ENCODE measurements at regions not wholly inside any gene's neighbourhood (a gene's known extent, or its start where the extent isn't known, plus 50 kb on each side); places are given as distances from the start of the nearest gene placed in this dataset.
A peak's percentile ranks its signal among the peaks of the same experiment; 100 is the strongest.

GRCh38 chr7:1359681-1360485, 99.4 kb downstream of the MICALL2 start:
- no peaks in the 10 kb centered on the region for H3K4me1 ChIP-seq (ENCODE audit: control insufficient read depth, insufficient read depth, low read length)
- no peak overlapping the region for H3K9ac ChIP-seq (ENCODE audit: low read depth, low read length)
- no peaks in the 10 kb centered on the region for H3K36me3 ChIP-seq (ENCODE audit: control insufficient read depth, insufficient read depth, low read length)
- H3K4me3 ChIP-seq (ENCODE audit: low read depth, low read length), result no peak overlapping the region
- no peaks in the 10 kb centered on the region for H3K9me3 ChIP-seq (ENCODE audit: control insufficient read depth, insufficient read depth, low read length)
- H3K27me3 ChIP-seq (ENCODE audit: control insufficient read depth, insufficient read depth, low read length), result no peaks in the 10 kb centered on the region

DNA sequence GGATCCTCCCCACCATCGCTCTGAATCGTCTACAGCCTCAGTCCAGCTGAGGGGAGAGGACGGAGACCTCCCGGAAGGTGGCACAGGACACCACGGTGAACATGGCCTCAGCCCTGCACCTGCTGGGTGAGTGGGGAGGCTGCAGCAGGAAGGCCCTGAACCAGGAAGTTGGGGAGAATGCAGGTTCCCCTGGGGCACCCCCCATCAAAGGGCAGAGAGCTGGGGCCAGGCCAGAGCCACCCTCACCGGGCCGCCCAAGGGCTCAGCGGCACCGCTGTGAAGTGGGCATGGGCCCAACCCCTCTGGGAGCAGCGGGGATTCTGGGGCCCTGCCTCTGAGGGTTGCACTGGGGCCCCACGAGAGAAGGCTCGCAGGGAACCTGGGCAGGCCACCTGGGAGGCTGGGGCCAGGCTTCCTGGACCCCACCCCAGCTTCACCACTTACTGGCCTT, 98.7 kb downstream of the MICALL2 start:
- H3K9me3 ChIP-seq (ENCODE audit: control insufficient read depth, insufficient read depth, low read length), result no peaks in the 10 kb centered on the region
- H3K9ac ChIP-seq (ENCODE audit: low read depth, low read length), result no peak overlapping the region
- no peaks in the 10 kb centered on the region for H3K36me3 ChIP-seq (ENCODE audit: control insufficient read depth, insufficient read depth, low read length)
- no peak overlapping the region for H3K4me3 ChIP-seq (ENCODE audit: low read depth, low read length)
- no peaks in the 10 kb centered on the region for H3K4me1 ChIP-seq (ENCODE audit: control insufficient read depth, insufficient read depth, low read length)
- no peaks in the 10 kb centered on the region for H3K27me3 ChIP-seq (ENCODE audit: control insufficient read depth, insufficient read depth, low read length)

GRCh38 chr7:1361016-1361755, 98.1 kb downstream of the MICALL2 start:
- no peaks in the 10 kb centered on the region for H3K4me1 ChIP-seq (ENCODE audit: control insufficient read depth, insufficient read depth, low read length)
- no peaks in the 10 kb centered on the region for H3K9me3 ChIP-seq (ENCODE audit: control insufficient read depth, insufficient read depth, low read length)
- no peak overlapping the region for H3K9ac ChIP-seq (ENCODE audit: low read depth, low read length)
- no peak overlapping the region for H3K4me3 ChIP-seq (ENCODE audit: low read depth, low read length)
- H3K27me3 ChIP-seq (ENCODE audit: control insufficient read depth, insufficient read depth, low read length), result no peaks in the 10 kb centered on the region
- H3K36me3 ChIP-seq (ENCODE audit: control insufficient read depth, insufficient read depth, low read length), result no peaks in the 10 kb centered on the region

DNA sequence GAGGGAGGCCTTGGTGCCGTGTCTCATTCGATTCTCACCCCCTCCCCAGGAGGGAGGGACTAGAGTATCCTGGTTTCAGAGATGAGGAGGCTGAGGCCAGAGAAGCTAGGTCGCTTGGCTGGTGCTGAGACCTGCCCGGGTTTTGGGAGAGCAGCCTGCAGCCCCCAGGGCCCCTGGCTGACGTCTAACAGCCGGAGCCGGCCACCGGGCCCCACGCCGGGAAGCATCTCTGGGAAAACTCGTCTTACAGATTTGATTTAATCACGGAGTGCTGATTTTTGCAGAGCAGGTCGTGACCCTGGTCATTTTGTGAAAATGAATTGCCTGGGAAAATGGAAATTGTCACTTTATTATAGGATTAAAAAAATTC, 97.5 kb downstream of the MICALL2 start:
- H3K4me1 ChIP-seq (ENCODE audit: control insufficient read depth, insufficient read depth, low read length), result no peaks in the 10 kb centered on the region
- no peak overlapping the region for H3K4me3 ChIP-seq (ENCODE audit: low read depth, low read length)
- H3K27me3 ChIP-seq (ENCODE audit: control insufficient read depth, insufficient read depth, low read length), result no peaks in the 10 kb centered on the region
- no peak overlapping the region for H3K9ac ChIP-seq (ENCODE audit: low read depth, low read length)
- H3K36me3 ChIP-seq (ENCODE audit: control insufficient read depth, insufficient read depth, low read length), result no peaks in the 10 kb centered on the region
- no peaks in the 10 kb centered on the region for H3K9me3 ChIP-seq (ENCODE audit: control insufficient read depth, insufficient read depth, low read length)

DNA sequence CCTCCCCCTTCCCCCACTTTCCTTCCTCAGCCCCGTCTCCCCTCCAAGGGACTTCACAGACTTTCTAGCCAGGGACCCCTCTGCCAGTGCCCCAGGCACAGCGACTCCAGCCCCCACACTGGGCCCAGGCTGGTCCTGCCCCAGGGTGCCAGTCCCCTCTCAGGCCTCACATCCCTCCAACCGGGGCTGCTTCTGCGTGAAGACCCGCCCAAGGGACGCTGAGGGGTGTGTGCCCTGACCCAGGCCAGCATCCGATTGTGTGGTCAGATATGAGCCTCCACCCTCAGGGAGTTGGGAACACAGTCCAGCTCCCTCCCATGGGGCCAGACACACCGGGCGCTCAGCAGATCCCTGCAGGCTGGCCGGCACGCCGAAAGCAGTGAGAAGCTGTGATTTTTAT, 97.0 kb downstream of the MICALL2 start:
- H3K36me3 ChIP-seq (ENCODE audit: control insufficient read depth, insufficient read depth, low read length), result no peaks in the 10 kb centered on the region
- H3K9me3 ChIP-seq (ENCODE audit: control insufficient read depth, insufficient read depth, low read length), result no peaks in the 10 kb centered on the region
- no peak overlapping the region for H3K9ac ChIP-seq (ENCODE audit: low read depth, low read length)
- no peaks in the 10 kb centered on the region for H3K4me1 ChIP-seq (ENCODE audit: control insufficient read depth, insufficient read depth, low read length)
- H3K27me3 ChIP-seq (ENCODE audit: control insufficient read depth, insufficient read depth, low read length), result no peaks in the 10 kb centered on the region
- no peak overlapping the region for H3K4me3 ChIP-seq (ENCODE audit: low read depth, low read length)

DNA sequence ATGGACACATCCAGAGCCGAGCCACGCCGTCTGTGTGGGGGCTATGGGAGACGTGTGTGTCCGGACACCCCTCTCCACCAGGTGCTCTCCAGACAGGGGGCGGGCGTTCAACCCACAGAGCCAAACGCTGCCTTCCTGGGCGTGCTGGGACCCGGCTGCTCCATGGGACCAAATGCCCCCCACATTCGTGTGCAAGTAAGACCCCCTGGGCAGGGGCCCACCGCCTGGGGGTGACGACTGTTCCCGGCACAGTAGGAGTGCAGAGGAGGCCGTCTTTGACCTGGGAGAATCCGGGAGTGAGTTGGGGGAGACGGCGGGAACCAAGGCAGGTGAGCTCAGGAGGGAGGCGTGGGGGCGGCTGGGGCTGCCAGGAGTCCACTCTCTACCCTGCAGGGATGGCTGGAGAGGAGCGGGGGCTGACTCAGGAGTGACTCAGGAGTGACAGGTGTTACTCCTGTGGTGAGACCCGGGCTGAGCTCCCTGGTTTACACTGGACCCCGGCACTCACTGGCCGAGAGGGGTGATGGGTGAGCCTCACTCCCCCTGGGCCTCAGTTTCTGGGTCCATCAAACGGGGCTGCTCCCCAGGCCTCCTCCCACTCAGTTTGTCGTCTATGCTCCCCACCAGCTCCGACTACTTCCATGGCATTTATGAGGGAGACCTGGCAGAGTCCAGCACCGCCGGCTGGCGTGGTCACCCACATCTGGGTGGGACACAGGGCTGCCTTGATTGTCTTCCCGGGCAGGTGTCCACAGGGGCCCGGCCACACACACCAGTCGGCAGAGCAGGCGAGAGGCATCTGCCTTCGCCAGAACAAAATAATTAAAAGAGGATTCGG, 95.0 kb downstream of the MICALL2 start:
- Histone ChIP-seq H3K27me3 (ENCODE audit: control insufficient read depth, insufficient read depth, low read length) (no peaks in the 10 kb centered on the region), H3K9ac (ENCODE audit: low read depth, low read length) (no peak overlapping the region), H3K4me1 (ENCODE audit: control insufficient read depth, insufficient read depth, low read length) (no peaks in the 10 kb centered on the region), H3K36me3 (ENCODE audit: control insufficient read depth, insufficient read depth, low read length) (no peaks in the 10 kb centered on the region), H3K9me3 (ENCODE audit: control insufficient read depth, insufficient read depth, low read length) (no peaks in the 10 kb centered on the region), H3K4me3 (ENCODE audit: low read depth, low read length) (no peak overlapping the region)

DNA sequence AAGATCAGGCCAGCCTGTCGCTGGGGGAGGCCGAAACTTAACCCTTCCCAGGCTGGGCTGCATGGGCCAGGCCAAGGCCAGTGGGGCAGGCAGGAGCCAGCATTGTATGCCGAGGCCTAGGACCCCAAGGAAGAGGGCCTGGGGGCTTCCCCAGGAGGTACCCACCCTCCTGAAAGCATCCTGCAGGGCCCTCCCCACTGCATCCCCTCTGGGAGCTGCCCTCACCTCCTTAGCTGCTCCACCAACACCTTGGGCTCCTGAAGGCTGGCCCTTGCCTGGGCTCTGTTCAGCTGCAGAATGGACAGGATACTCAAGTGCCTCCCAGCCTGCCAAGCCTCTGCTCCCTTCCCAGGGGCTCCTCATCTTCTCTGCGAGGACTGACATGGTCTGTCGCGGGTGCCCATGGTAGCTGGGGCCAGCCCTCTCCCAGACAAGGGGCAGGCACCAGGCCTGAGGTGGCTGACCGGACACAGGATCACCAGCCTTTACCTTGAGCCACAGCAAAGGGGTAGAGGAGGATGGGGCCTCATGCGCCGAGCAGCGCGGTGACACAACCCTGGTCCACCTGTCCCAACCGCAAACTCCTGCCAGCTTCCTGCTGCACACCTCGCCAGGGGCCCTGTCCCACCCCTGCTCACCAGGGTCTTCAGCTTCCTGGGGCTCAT, 94.2 kb downstream of the MICALL2 start:
- H3K9me3 ChIP-seq (ENCODE audit: control insufficient read depth, insufficient read depth, low read length), result no peaks in the 10 kb centered on the region
- peaks cover 2% of the 10 kb centered on the region for H3K27me3 ChIP-seq (ENCODE audit: control insufficient read depth, insufficient read depth, low read length)
- H3K4me1 ChIP-seq (ENCODE audit: control insufficient read depth, insufficient read depth, low read length), result peaks cover 3% of the 10 kb centered on the region
- no peak overlapping the region for H3K9ac ChIP-seq (ENCODE audit: low read depth, low read length)
- no peak overlapping the region for H3K4me3 ChIP-seq (ENCODE audit: low read depth, low read length)
- no peaks in the 10 kb centered on the region for H3K36me3 ChIP-seq (ENCODE audit: control insufficient read depth, insufficient read depth, low read length)

DNA sequence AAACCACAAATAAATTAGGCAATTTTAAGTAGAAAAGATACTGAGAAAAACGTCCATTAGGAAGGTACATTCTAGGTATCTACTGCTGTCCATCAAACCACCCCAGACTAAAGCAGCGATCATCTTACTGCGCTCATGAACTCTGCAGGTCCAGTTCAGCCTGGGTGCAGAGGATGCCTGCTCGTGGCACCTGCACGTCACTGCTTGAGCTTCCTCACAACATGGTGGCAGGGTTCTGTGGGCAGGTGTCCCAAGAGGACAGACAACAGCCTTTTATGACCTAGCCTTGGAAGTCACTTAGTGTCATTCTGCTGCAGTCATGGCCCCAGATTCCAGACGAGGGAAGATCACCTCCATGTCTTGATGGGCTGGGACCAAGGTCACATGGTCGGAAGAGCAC, 93.4 kb downstream of the MICALL2 start:
- peaks cover 10% of the 10 kb centered on the region for H3K27me3 ChIP-seq (ENCODE audit: control insufficient read depth, insufficient read depth, low read length)
- H3K9me3 ChIP-seq (ENCODE audit: control insufficient read depth, insufficient read depth, low read length), result no peaks in the 10 kb centered on the region
- peaks cover 3% of the 10 kb centered on the region for H3K4me1 ChIP-seq (ENCODE audit: control insufficient read depth, insufficient read depth, low read length)
- H3K9ac ChIP-seq (ENCODE audit: low read depth, low read length), result no peak overlapping the region
- H3K4me3 ChIP-seq (ENCODE audit: low read depth, low read length), result no peak overlapping the region
- H3K36me3 ChIP-seq (ENCODE audit: control insufficient read depth, insufficient read depth, low read length), result no peaks in the 10 kb centered on the region

DNA sequence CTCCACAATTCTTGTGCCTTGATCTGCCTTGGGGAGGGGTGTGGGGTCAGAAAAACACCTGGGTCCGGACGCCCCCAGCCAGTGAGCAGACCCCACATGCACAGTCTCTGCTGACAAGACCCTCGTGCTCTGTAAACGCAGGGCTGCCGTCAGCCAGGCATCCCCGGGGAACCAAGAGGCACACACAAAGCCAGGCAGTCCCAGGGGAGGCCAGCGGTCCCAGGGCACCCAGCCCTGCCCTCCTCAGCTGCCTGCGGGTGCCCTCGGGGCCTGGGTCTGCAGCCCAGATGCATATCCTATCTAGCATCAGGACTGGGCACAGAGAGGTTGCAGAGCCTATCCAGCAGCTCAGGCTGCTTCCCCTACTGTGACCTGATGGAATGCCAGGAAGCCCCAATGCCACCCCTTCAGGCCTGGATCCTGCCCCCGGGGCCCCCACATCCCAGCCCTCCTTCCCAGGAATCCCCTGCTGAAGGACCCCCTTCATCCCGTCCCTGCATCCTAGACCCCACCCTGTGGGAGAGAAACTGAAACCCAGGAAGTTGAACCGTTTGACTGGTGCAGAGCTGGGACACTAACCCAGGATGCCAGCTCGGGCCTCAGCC, 92.4 kb downstream of the MICALL2 start:
- H3K36me3 ChIP-seq (ENCODE audit: control insufficient read depth, insufficient read depth, low read length), result no peaks in the 10 kb centered on the region
- no peak overlapping the region for H3K9ac ChIP-seq (ENCODE audit: low read depth, low read length)
- peaks cover 10% of the 10 kb centered on the region for H3K27me3 ChIP-seq (ENCODE audit: control insufficient read depth, insufficient read depth, low read length)
- peaks cover 3% of the 10 kb centered on the region for H3K4me1 ChIP-seq (ENCODE audit: control insufficient read depth, insufficient read depth, low read length)
- no peak overlapping the region for H3K4me3 ChIP-seq (ENCODE audit: low read depth, low read length)
- no peaks in the 10 kb centered on the region for H3K9me3 ChIP-seq (ENCODE audit: control insufficient read depth, insufficient read depth, low read length)

DNA sequence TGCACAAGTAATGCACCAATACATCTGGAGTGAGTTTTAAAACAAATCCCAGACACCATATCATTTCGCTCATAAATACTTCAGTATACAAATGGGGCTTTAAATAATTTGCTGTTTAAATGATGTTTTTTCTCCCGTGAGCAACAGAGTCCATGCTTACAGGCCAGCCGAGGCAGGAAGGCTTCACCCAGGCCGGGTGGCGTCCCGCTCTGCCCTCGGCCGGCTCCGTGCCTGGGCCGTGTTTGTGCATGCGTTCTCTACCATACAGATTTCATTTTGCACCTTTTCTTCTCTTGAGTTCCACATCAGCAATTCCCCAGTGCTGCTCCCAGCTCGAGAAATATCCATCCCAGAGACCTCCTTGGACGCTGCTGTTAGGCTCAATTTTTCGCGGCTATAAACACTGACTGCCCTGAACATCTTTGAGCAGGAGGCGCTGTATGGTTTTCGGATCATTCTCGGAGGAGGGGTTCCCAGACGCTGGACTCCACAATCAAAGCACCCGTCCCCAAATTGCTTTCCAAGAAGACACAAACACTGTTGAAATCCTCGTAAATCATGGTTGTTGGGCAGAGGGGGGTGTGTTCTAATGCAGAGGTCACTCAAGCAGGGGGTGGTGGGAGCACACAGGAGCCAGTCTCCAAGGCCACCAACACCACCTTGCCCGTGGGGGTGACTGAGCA, 91.6 kb downstream of the MICALL2 start:
- Histone ChIP-seq H3K36me3 (ENCODE audit: control insufficient read depth, insufficient read depth, low read length) (no peaks in the 10 kb centered on the region), H3K9me3 (ENCODE audit: control insufficient read depth, insufficient read depth, low read length) (no peaks in the 10 kb centered on the region), H3K27me3 (ENCODE audit: control insufficient read depth, insufficient read depth, low read length) (peaks cover 10% of the 10 kb centered on the region), H3K4me1 (ENCODE audit: control insufficient read depth, insufficient read depth, low read length) (peaks cover 3% of the 10 kb centered on the region), H3K9ac (ENCODE audit: low read depth, low read length) (no peak overlapping the region), H3K4me3 (ENCODE audit: low read depth, low read length) (peak overlapping the region; percentile 30)
